ENCODE measurements at regions not wholly inside any gene's neighbourhood (a gene's known extent, or its start where the extent isn't known, plus 50 kb on each side); places are given as distances from the start of the nearest gene placed in this dataset.

DNA sequence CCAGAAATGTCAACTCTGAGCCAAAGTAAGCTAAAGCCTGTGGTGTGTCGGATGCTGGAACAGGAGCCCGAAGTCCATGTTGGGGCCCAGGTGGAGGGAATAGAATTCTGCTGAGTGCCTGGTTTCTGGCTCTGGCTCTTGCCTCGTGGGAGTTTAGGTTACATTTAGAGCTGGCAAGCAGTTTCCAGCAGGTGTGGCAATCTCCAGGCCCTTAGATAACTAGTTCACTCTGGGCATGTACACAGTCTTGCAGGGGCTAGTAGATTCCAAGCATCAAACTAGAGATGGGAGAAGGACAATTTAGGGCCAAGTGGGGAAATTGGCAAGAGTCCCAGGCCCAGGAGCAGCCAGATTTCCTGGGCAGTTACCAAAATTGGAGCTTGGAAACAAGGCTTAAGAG, 56.3 kb upstream of the STOX2 start:
- no peak for DNase-seq (ENCODE audit: low spot score)

GRCh38 chr4:183852910-183853547, 52.1 kb upstream of the STOX2 start:
- no peak for DNase-seq (ENCODE audit: low spot score)

GRCh38 chr4:183853548-183853940, 51.6 kb upstream of the STOX2 start:
- DNase-seq (ENCODE audit: low spot score): no peak
